HG02610 (cell line): ENCODE measurements at regions not wholly inside any gene's neighbourhood (a gene's known extent, or its start where the extent isn't known, plus 50 kb on each side); places are given as distances from the start of the nearest gene placed in this dataset.
"Not testable (repeated sequence)": the region's sequence is repeated elsewhere in the genome, so short reads cannot be mapped to it uniquely, and the experiment has no call there.

Experiments
- ATAC-seq: cut with Tn5 transposase; IDR thresholded peaks from one replicate; pipeline ENCODE4 v1.9.1; 2021; ENCODE audit warnings: mild to moderate bottlenecking, moderate library complexity; ENCODE audit not compliant: unreplicated experiment

GRCh38 chr5:50501491-50502228 lies 60.6 kb upstream of the EMB start:
- peak; percentile 100 for ATAC-seq

GRCh38 chr5:50513028-50513457 lies 72.0 kb upstream of the EMB start:
- not testable (repeated sequence) for ATAC-seq

- not testable (repeated sequence) for ATAC-seq
These were observed 80.0 kb upstream of the EMB start for GRCh38 chr5:50521060-50521459.

DNA sequence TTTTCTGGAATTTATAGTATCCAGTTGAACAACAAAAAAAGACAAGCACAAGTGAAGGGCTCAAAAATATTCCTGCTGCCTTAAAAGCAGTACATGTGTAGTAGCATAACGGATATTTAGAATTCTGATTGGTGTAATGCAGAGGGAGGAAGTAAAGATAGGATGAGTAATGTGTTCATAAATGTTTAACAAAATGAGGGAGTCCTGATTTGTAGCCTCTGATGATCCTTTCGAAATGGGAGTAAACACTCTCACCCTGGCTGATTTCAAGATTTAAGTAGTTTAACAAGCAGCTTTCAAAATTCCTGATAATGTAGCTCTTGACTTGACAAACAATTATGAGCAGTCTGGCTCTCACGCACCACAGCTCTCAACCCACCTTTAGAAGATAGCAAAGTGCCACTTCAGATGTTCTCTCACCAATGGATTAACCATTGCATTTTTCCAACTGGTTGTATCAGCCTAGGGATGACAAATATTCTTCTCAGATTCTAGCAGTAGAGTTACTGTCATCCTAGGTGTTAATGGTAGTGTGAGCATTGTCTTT lies 86.5 kb upstream of the EMB start:
- ATAC-seq: not testable (repeated sequence)

DNA sequence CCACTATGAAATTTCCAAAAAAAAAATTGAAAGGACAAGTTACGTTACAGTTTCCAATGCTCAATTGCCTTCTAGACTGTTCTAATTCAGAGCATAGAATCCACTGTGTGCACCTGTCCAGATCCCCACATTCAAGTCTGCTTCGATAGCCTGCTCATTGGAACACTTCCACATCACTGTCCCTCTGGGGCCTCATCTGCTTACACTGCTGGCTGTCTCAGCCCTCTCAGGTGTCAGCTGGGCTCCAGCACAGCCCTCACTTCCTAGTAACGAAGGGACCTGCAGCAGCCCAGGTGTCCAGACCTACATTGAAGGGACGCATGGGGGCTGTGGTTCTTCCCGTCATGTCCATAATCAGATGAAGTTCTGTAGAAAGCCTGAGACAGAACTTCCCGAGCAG lies 94.3 kb upstream of the EMB start:
- no peak for ATAC-seq

DNA sequence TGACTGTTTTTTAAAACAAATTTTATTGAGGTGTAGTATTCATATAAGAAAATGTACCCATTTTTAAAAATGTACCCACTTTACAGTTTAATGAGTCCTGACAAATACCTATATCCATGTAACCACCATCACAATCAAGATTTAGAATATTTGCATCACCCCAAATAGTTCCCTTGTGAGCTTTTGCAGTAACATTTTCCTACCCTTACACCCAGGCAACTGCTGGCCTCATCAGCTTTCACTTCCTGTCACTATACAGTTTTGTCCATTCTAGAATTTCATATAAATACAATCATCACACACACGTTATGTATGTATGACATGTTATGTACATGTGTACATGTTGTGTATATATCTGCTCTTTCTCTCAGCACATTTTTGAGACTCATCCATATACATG lies 96.4 kb upstream of the EMB start:
- ATAC-seq: not testable (repeated sequence)

GRCh38 chr5:50547303-50547702 lies 106.2 kb upstream of the EMB start:
- peak; percentile 84 for ATAC-seq

DNA sequence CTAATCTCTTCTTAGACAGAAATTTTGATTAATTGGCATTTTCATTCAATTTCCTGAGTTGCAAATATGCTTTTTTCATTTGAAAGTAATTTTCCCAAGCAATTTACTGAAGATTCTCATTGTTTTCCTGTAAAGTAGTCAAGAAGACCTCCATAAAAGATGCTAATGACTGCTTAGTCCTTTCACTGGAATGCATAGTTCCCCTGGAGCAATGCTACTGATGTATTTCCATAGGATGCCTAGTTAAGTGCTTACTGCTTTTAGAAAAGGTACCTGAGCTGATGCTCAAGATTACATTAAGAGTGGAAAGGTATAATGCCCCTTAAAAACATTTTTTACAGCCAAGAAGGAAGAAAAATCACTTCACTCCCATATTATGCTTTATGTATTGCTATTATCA lies 109.2 kb upstream of the EMB start:
- ATAC-seq: no peak

GRCh38 chr5:50550993-50551392 lies 109.9 kb upstream of the EMB start:
- ATAC-seq: no peak

- no peak for ATAC-seq
These were observed 112.5 kb upstream of the EMB start for GRCh38 chr5:50553560-50553984.

DNA sequence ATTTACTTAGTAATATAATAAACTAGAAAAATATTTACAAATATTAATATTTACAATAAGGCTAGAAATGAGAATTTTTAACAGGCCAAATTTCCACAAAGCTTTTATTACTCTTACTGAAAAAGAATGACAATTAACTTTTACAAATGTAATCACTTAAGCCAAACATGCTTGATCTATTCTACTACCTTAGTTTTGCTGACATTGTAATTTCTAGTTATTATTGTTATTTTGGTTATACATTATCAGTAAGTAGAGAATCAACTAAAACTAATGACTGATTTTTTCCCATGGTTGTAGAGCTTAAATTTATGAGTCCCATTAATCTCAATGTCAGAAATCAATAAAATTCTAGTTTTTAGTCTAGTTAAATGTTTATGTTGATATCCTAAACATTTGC lies 107.8 kb upstream of the PARP8 start:
- not testable (repeated sequence) for ATAC-seq

GRCh38 chr5:50559955-50560354 lies 106.5 kb upstream of the PARP8 start:
- ATAC-seq: no peak

DNA sequence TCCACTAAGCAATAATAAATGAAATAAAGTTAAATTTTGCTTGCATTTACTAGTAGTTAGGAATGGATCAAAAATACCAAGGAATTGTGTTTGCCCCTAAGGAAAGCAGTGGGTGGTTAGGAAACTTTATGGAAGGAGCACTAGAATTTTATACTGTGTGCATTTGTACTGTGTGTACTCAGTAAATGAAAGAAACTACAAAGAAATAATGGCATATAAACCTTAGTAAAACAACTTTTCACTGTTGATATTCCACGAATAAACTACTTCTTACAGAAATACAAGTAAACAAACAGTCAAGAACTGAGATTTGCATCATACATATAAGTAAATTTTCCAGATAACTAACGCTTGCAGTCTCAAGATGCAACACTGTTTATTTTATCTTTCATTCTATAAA lies 103.7 kb upstream of the PARP8 start:
- no peak for ATAC-seq

DNA sequence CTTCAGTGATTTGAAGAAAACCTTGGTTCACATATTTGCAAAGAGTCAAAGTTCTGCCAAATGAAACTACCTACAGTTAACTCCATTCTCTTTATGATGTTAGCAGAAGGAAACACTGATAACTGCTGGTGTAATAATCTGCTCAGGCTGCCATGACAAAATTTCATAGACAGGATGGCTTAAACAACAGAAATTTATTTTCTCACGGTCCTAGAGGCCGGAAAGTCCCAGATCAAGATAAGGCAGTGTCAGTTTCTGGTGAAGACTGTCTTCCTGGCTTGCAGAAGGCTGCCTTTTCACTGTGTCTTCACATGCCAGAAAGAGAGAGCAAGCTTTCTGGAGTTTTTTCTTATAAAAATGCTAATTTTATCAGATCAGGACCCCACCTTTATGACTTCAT lies 102.4 kb upstream of the PARP8 start:
- ATAC-seq: peak; percentile 93

DNA sequence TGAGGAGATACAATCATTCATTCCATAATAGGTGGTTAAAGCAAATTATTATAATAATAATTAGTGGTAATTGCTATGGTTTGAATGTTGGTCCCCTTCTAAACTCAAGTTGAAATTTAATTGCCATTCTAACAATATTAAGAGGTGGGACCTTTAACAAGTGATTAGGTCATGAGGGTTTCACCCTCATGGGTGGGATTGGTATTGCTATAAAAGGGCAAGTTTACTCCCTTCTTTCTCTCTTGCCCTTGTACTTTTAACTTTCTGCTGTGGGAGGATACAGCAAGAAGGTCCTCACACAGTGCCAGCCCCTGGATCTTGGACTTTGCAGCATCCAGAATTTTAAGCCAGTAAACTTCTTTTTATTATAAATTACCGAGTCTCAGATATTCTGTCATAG lies 101.9 kb upstream of the PARP8 start:
- ATAC-seq: peak; percentile 25

DNA sequence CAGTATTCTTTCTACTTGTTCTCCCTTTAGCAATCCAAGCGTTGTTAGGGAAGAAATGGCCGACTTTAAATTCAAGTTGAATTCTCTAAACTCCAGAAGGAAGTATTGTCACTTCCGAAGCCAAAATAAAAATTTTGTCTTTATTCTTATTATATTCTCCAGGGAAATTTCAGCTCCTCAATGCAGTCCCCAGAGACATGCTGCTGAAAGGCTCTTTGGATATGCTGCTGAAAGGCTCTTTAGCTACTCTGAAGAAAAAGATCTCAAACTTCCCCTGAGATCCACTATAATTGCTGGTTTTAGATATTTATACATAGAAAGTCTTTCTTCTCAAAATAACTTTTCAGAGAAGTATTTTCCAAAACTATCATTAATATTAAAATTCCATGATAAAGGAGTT lies 92.3 kb upstream of the PARP8 start:
- no peak for ATAC-seq

GRCh38 chr5:50575740-50576139 lies 90.7 kb upstream of the PARP8 start:
- peak; percentile 70 for ATAC-seq

DNA sequence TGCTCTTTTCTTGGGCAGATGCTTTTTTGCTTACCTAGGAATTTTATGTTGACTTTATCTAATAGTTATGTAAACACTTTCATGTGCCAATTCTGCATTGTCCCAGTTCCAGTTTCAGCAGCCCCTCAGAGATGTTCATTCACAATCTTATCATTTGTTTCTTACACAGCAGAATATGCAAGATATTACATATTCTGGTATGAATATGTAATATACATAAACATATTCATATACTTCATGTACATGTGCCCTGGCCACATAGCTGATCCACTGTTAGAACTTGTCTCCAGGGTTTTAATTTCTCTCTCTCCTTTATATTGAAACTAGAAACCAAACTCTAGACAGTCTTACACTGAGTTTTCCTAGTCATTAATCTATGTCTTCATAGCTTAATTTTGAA lies 90.2 kb upstream of the PARP8 start:
- ATAC-seq: no peak

DNA sequence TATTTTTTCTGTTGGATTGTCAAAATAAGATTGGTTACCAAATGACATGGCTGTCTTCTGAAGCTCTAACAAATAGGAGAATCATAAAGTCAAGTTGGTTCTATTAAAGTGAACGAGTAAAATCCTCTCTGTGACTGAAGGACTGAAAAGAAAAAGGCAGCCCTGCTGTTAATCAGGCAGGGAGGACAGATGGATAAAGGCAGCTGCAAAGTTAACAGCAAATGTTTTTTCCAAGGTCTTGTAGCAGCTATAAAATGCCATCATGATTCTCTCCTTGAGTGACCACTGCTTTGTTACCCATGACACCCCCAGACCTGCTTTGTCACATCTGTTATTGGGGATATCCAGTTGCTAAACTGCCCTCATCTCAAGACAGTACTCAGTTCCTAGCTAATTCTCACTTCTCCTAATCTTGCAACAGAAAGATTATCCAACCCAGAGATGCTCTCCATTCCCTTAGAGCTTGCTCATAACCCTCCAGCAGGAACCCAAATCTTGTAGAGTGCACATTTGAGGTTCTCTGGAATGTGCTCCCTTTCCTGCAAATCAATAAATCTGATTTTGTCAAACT lies 89.7 kb upstream of the PARP8 start:
- peak; percentile 49 for ATAC-seq

GRCh38 chr5:50580506-50580905 lies 85.9 kb upstream of the PARP8 start:
- ATAC-seq: no peak

DNA sequence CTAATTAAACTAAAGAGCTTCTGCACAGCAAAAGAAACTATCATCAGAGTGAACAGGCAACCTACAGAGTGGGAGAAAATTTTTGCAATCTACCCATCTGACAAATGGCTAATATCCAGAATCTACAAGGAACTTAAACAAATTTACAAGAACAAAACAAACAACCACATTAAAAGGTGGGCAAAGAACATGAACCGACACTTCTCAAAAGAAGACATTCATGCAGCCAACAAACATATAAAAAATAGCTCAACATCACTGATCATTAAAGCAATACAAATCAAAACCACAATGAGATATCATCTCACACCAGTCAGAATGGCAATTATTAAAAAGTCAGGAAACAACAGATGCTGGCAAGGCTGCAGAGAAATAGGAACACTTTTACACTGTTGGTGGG lies 84.6 kb upstream of the PARP8 start:
- ATAC-seq: not testable (repeated sequence)

- no peak for ATAC-seq
These were observed 83.7 kb upstream of the PARP8 start for GRCh38 chr5:50582699-50583098.
